OCI-LY3 (cell line): ENCODE measurements at regions not wholly inside any gene's neighbourhood (a gene's known extent, or its start where the extent isn't known, plus 50 kb on each side); places are given as distances from the start of the nearest gene placed in this dataset.

Experiments used
- H2AFZ ChIP-seq: fragments of 200-600, 300-600 bp; shearing (Covaris generic); 2 replicates; pipeline ENCODE4 v1.6.0; 2014; ENCODE audit warnings: antibody characterized with exemption, low read depth, low read length
- H3K27ac ChIP-seq: fragments of 200-600, 300-600 bp; sonication (generic); 2 replicates; pipeline ENCODE4 v1.5.1; 2014; ENCODE audit warnings: mild to moderate bottlenecking, low read length, moderate library complexity, mixed read lengths
- H3K27me3 ChIP-seq: fragments of 200-600, 300-600 bp; sonication (generic); 2 replicates; pipeline ENCODE4 v1.6.1; 2014; ENCODE audit warnings: low read depth, low read length, mixed read lengths
- H3K36me3 ChIP-seq: fragments of 200-600, 300-600 bp; sonication (generic); replicated peaks from 2 replicates; pipeline ENCODE3; 2014; ENCODE audit warnings: low read depth, low read length, mixed read lengths
- H3K4me1 ChIP-seq: fragments of 300-600, 200-600 bp; sonication (generic); 2 replicates; pipeline ENCODE4 v1.6.1; 2014; ENCODE audit warnings: low read length, mixed read lengths
- H3K4me2 ChIP-seq: fragments of 200-600, 300-600 bp; sonication (generic); 2 replicates; pipeline ENCODE4 v1.6.1; 2014; ENCODE audit warnings: low read length, mixed read lengths
- H3K4me3 ChIP-seq: fragments of 300-600, 200-600 bp; sonication (generic); 2 replicates; pipeline ENCODE4 v1.5.1; 2014; ENCODE audit warnings: antibody characterized with exemption, mild to moderate bottlenecking, low read length, moderate library complexity
- H3K79me2 ChIP-seq: fragments of 300-600, 200-600 bp; shearing (Covaris generic); 2 replicates; pipeline ENCODE4 v1.6.1; 2014; ENCODE audit warnings: mild to moderate bottlenecking, low read length, mixed read lengths
- H3K9ac ChIP-seq: fragments of 300-600, 200-600 bp; shearing (Covaris generic); 2 replicates; pipeline ENCODE4 v1.6.0; 2014; ENCODE audit warnings: mild to moderate bottlenecking, low read length, moderate library complexity
- H3K9me3 ChIP-seq: fragments of 200-600, 300-600 bp; shearing (Covaris generic); 2 replicates; pipeline ENCODE4 v1.6.1; 2014; ENCODE audit warnings: low read length, mixed read lengths; ENCODE audit not compliant: insufficient read depth
- H4K20me1 ChIP-seq: fragments of 200-600, 300-600 bp; sonication (generic); 2 replicates; pipeline ENCODE4 v1.6.1; 2016; ENCODE audit warnings: low read length, mixed read lengths; ENCODE audit not compliant: insufficient read depth
- CTCF ChIP-seq: fragments of 200-600, 300-600 bp; sonication (generic); IDR thresholded peaks from 2 replicates; pipeline ENCODE4 v1.5.1; 2014; ENCODE audit warnings: antibody characterized with exemption, low read length, low read depth
- EZH2phosphoT487 ChIP-seq: fragments of 200-600 bp; shearing (Covaris generic); IDR thresholded peaks from 2 replicates; pipeline ENCODE4 v1.6.1; 2018; ENCODE audit warnings: antibody characterized with exemption, mixed run types, low read depth

GRCh38 chr12:126907900-126908764, 1358.8 kb upstream of the TMEM132C start:
- H3K4me2 ChIP-seq = no peak overlapping the region

GRCh38 chr12:126908765-126909142, 1358.2 kb upstream of the TMEM132C start:
- Histone ChIP-seq H3K27ac (no peak overlapping the region), H4K20me1 (no peaks in the 10 kb centered on the region), H3K4me2 (no peak overlapping the region), H3K4me3 (no peak overlapping the region), H2AFZ (no peak overlapping the region), H3K36me3 (no peaks in the 10 kb centered on the region), H3K79me2 (no peaks in the 10 kb centered on the region), H3K27me3 (no peaks in the 10 kb centered on the region), H3K4me1 (no peaks in the 10 kb centered on the region), H3K9me3 (no peaks in the 10 kb centered on the region), H3K9ac (no peak overlapping the region)
- TF ChIP-seq CTCF (no peak), EZH2phosphoT487 (no peak)

More at GRCh38 chr12:126907900-126908764, 1358.8 kb upstream of the TMEM132C start:
- H3K9ac ChIP-seq = no peak overlapping the region
- H3K27me3 ChIP-seq = no peaks in the 10 kb centered on the region
- no peak overlapping the region for H3K27ac ChIP-seq
- H2AFZ ChIP-seq = no peak overlapping the region; the same call in 1 of the 2 replicates
- TF ChIP-seq EZH2phosphoT487 (no peak), CTCF (no peak)
- no peaks in the 10 kb centered on the region for H3K36me3 ChIP-seq
- no peaks in the 10 kb centered on the region for H3K79me2 ChIP-seq
- H3K4me3 ChIP-seq = no peak overlapping the region
- no peaks in the 10 kb centered on the region for H4K20me1 ChIP-seq
- H3K4me1 ChIP-seq = no peaks in the 10 kb centered on the region
- no peaks in the 10 kb centered on the region for H3K9me3 ChIP-seq

- no peak overlapping the region for H3K9ac ChIP-seq
- H3K36me3 ChIP-seq = no peaks in the 10 kb centered on the region
- no peak overlapping the region for H3K4me2 ChIP-seq
- no peaks in the 10 kb centered on the region for H3K79me2 ChIP-seq
- TF ChIP-seq CTCF (no peak), EZH2phosphoT487 (no peak)
- H3K4me3 ChIP-seq = no peak overlapping the region
- H4K20me1 ChIP-seq = no peaks in the 10 kb centered on the region
- no peak overlapping the region for H3K27ac ChIP-seq
- H3K27me3 ChIP-seq = no peaks in the 10 kb centered on the region
- H2AFZ ChIP-seq = no peak overlapping the region
- no peaks in the 10 kb centered on the region for H3K9me3 ChIP-seq
- H3K4me1 ChIP-seq = no peaks in the 10 kb centered on the region
These were observed 1356.4 kb upstream of the TMEM132C start for GRCh38 chr12:126910570-126910969.

GRCh38 chr12:126912111-126912510, 1354.9 kb upstream of the TMEM132C start:
- Histone ChIP-seq H3K4me3 (no peak overlapping the region), H3K4me2 (no peak overlapping the region), H3K9ac (no peak overlapping the region), H3K79me2 (no peaks in the 10 kb centered on the region), H3K4me1 (no peaks in the 10 kb centered on the region), H3K36me3 (no peaks in the 10 kb centered on the region), H4K20me1 (no peaks in the 10 kb centered on the region), H3K27me3 (no peaks in the 10 kb centered on the region), H3K27ac (no peak overlapping the region), H2AFZ (no peak overlapping the region), H3K9me3 (no peaks in the 10 kb centered on the region)
- no peak for TF ChIP-seq EZH2phosphoT487
- no peak for TF ChIP-seq CTCF
